CD4-positive, alpha-beta memory T cell (primary cell): ENCODE measurements at regions not wholly inside any gene's neighbourhood (a gene's known extent, or its start where the extent isn't known, plus 50 kb on each side); places are given as distances from the start of the nearest gene placed in this dataset.

Experiments
- CTCF ChIA-PET: fragments of 350-600 bp; sonication (Branson Sonifier 250); formaldehyde crosslinking; loops from one replicate; lab custom pipeline; 2021; ENCODE audit warnings: inconsistent platforms; ENCODE audit not compliant: partially characterized antibody; lab: Charles Lee
- POLR2A ChIA-PET: fragments of 350-600 bp; sonication (Branson Sonifier 250); formaldehyde crosslinking; loops from one replicate; lab custom pipeline; 2021; ENCODE audit not compliant: partially characterized antibody; lab: Charles Lee
- DNase-seq, 5 donors: peaks; one replicate each; pipeline versions ENCODE4 v3.0.0 to v3.0.0-alpha.2; 2020 to 2022; ENCODE audit warnings: mixed read lengths in 1 of 5
- H3K27ac ChIP-seq: one replicate; pipeline ENCODE4 v1.7.0; 2013; ENCODE audit warnings: low read depth, low read length
- H3K27me3 ChIP-seq: 2 replicates; pipeline ENCODE4 v1.7.0; 2013; ENCODE audit warnings: mild to moderate bottlenecking, low read length, moderate library complexity; ENCODE audit not compliant: insufficient read depth
- H3K36me3 ChIP-seq: 2 replicates; pipeline ENCODE4 v1.7.0; 2013; ENCODE audit warnings: mild to moderate bottlenecking, low read length, moderate library complexity; ENCODE audit not compliant: insufficient read depth
- H3K4me1 ChIP-seq: 2 replicates; pipeline ENCODE4 v1.7.0; 2013; ENCODE audit warnings: mild to moderate bottlenecking, low read length, moderate library complexity; ENCODE audit not compliant: insufficient read depth
- H3K4me3 ChIP-seq, 2 donors: one replicate each; pipeline ENCODE4 v1.7.0; 2013; ENCODE audit warnings: low read length in 2 of 2, mild to moderate bottlenecking in 1 of 2
- H3K9me3 ChIP-seq, 2 donors: one replicate each; pipeline ENCODE4 v1.7.0; 2013; ENCODE audit warnings: low read length in 2 of 2, control low read depth in 1 of 2; ENCODE audit not compliant: control insufficient read depth in 1 of 2
- H3K27ac Mint-ChIP-seq, 7 donors: one replicate each; pipeline ENCODE4 v1.8.0; 2020 to 2021; ENCODE audit warnings: mixed read lengths in 7 of 7, mild to moderate bottlenecking in 6 of 7, inconsistent platforms in 3 of 7, moderate library complexity in 3 of 7
- H3K27me3 Mint-ChIP-seq, 2 donors: one replicate each; pipeline ENCODE4 v1.8.0; 2020 to 2021; ENCODE audit warnings: mixed read lengths in 2 of 2
- H3K36me3 Mint-ChIP-seq, 2 donors: one replicate each; pipeline ENCODE4 v1.8.0; 2020 to 2021; ENCODE audit warnings: mixed read lengths in 2 of 2, inconsistent platforms in 1 of 2, mild to moderate bottlenecking in 1 of 2
- H3K4me1 Mint-ChIP-seq, 4 donors: one replicate each; pipeline ENCODE4 v1.8.0; 2020 to 2021; ENCODE audit warnings: mixed read lengths in 4 of 4, mild to moderate bottlenecking in 1 of 4
- H3K4me3 Mint-ChIP-seq, 8 donors: one replicate each; pipeline ENCODE4 v1.8.0; 2020 to 2021; ENCODE audit warnings: mixed read lengths in 8 of 8, mild to moderate bottlenecking in 7 of 8, moderate library complexity in 6 of 8, inconsistent platforms in 3 of 8
- H3K9me3 Mint-ChIP-seq, 8 donors: one replicate each; pipeline ENCODE4 v1.8.0; 2020 to 2021; ENCODE audit warnings: mixed read lengths in 8 of 8, mild to moderate bottlenecking in 5 of 8, inconsistent platforms in 3 of 8, moderate library complexity in 1 of 8
- intact Hi-C: fragments of 100-400 bp; cut with micrococcal nuclease; formaldehyde crosslinking; loops from one replicate; pipeline ENCODE4 v1.15.1; 2023

- no peaks in the 10 kb centered on the region for H3K27me3 ChIP-seq
- ChIA-PET CTCF (no interaction called here), POLR2A (no interaction called here)
- H3K4me1 ChIP-seq, result peaks cover 11% of the 10 kb centered on the region
- H3K4me1 Mint-ChIP-seq, result peaks cover 10 to 15% (median 11%) of the 10 kb centered on the region in 4 donors
- H3K4me3 Mint-ChIP-seq, result no peak overlapping the region
- H3K4me3 ChIP-seq, result no peak overlapping the region
- no peak overlapping the region for H3K27ac ChIP-seq
- no peak for DNase-seq
- H3K9me3 ChIP-seq, result no peaks in the 10 kb centered on the region
- no peak overlapping the region for H3K27ac Mint-ChIP-seq
- H3K27me3 Mint-ChIP-seq, result no peaks in the 10 kb centered on the region
- no peaks in the 10 kb centered on the region for H3K36me3 ChIP-seq
- intact Hi-C loops, result no loop called here
- no peaks in the 10 kb centered on the region for H3K36me3 Mint-ChIP-seq
- no peaks in the 10 kb centered on the region for H3K9me3 Mint-ChIP-seq
These were observed 210.5 kb downstream of the BCAT1 start for GRCh38 chr12:24738441-24738840.

- Mint-ChIP-seq H3K4me1 (no peaks in the 10 kb centered on the region), H3K9me3 (no peaks in the 10 kb centered on the region), H3K27me3 (peaks cover 0 to 2% of the 10 kb centered on the region in 2 donors), H3K36me3 (no peaks in the 10 kb centered on the region), H3K27ac (no peak overlapping the region), H3K4me3 (no peak overlapping the region)
- H3K27ac ChIP-seq, result no peak overlapping the region
- intact Hi-C loops, result no loop called here
- H3K4me3 ChIP-seq, result no peak overlapping the region
- no peaks in the 10 kb centered on the region for H3K27me3 ChIP-seq
- no peaks in the 10 kb centered on the region for H3K4me1 ChIP-seq
- DNase-seq, result no peak
- H3K9me3 ChIP-seq, result no peaks in the 10 kb centered on the region
- POLR2A ChIA-PET, result no interaction called here
- no peaks in the 10 kb centered on the region for H3K36me3 ChIP-seq
- CTCF ChIA-PET, result interaction anchor here (0.9 kb wide), 1 partner anchor 14 kb away, joined by 3 read pairs; no protein-coding TSS in a partner anchor
These were observed 217.3 kb downstream of the BCAT1 start for GRCh38 chr12:24731596-24731995.

- H3K27me3 Mint-ChIP-seq, result peaks cover 0 to 2% of the 10 kb centered on the region in 2 donors
- intact Hi-C loops, result no loop called here
- H3K36me3 ChIP-seq, result no peaks in the 10 kb centered on the region
- H3K27ac ChIP-seq, result no peak overlapping the region
- ChIA-PET POLR2A (no interaction called here), CTCF (no interaction called here)
- no peaks in the 10 kb centered on the region for H3K36me3 Mint-ChIP-seq
- H3K9me3 ChIP-seq, result no peaks in the 10 kb centered on the region
- H3K4me3 ChIP-seq, result no peak overlapping the region
- no peaks in the 10 kb centered on the region for H3K4me1 Mint-ChIP-seq
- H3K4me3 Mint-ChIP-seq, result no peak overlapping the region
- no peaks in the 10 kb centered on the region for H3K27me3 ChIP-seq
- no peaks in the 10 kb centered on the region for H3K4me1 ChIP-seq
- DNase-seq, result no peak
- H3K9me3 Mint-ChIP-seq, result no peaks in the 10 kb centered on the region
- no peak overlapping the region for H3K27ac Mint-ChIP-seq
These were observed 218.4 kb downstream of the BCAT1 start for GRCh38 chr12:24730489-24730896.

GRCh38 chr12:24728826-24729225 lies 220.1 kb downstream of the BCAT1 start:
- intact Hi-C loops, result no loop called here

GRCh38 chr12:24728366-24728765 lies 220.5 kb downstream of the BCAT1 start:
- peaks cover 0 to 2% of the 10 kb centered on the region in 2 donors for H3K27me3 Mint-ChIP-seq
- no peak for DNase-seq
- Histone ChIP-seq H3K9me3 (no peaks in the 10 kb centered on the region), H3K27me3 (no peaks in the 10 kb centered on the region), H3K4me3 (no peak overlapping the region), H3K27ac (no peak overlapping the region), H3K4me1 (no peaks in the 10 kb centered on the region), H3K36me3 (no peaks in the 10 kb centered on the region)
- H3K4me3 Mint-ChIP-seq, result no peak overlapping the region
- intact Hi-C loops, result no loop called here
- no peaks in the 10 kb centered on the region for H3K36me3 Mint-ChIP-seq
- H3K4me1 Mint-ChIP-seq, result no peaks in the 10 kb centered on the region
- no peaks in the 10 kb centered on the region for H3K9me3 Mint-ChIP-seq
- POLR2A ChIA-PET, result no interaction called here
- no peak overlapping the region for H3K27ac Mint-ChIP-seq
- CTCF ChIA-PET, result no interaction called here

More at GRCh38 chr12:24728826-24729225, 220.1 kb downstream of the BCAT1 start:
- H3K36me3 Mint-ChIP-seq, result no peaks in the 10 kb centered on the region
- H3K4me1 ChIP-seq, result no peaks in the 10 kb centered on the region
- no peaks in the 10 kb centered on the region for H3K4me1 Mint-ChIP-seq
- CTCF ChIA-PET, result no interaction called here
- H3K27ac ChIP-seq, result no peak overlapping the region
- H3K9me3 Mint-ChIP-seq, result no peaks in the 10 kb centered on the region
- no peak overlapping the region for H3K4me3 Mint-ChIP-seq
- POLR2A ChIA-PET, result no interaction called here
- peaks cover 0 to 2% of the 10 kb centered on the region in 2 donors for H3K27me3 Mint-ChIP-seq
- H3K36me3 ChIP-seq, result no peaks in the 10 kb centered on the region
- H3K4me3 ChIP-seq, result no peak overlapping the region
- H3K27ac Mint-ChIP-seq, result no peak overlapping the region
- no peaks in the 10 kb centered on the region for H3K9me3 ChIP-seq
- H3K27me3 ChIP-seq, result no peaks in the 10 kb centered on the region
- no peak for DNase-seq

- Mint-ChIP-seq H3K4me1 (no peaks in the 10 kb centered on the region), H3K27ac (no peak overlapping the region), H3K9me3 (peaks cover 0 to 4% (median 0%) of the 10 kb centered on the region in 8 donors), H3K4me3 (no peak overlapping the region), H3K27me3 (peaks cover 0 to under 1% of the 10 kb centered on the region in 2 donors), H3K36me3 (no peaks in the 10 kb centered on the region)
- Histone ChIP-seq H3K36me3 (no peaks in the 10 kb centered on the region), H3K4me1 (no peaks in the 10 kb centered on the region), H3K9me3 (no peaks in the 10 kb centered on the region), H3K4me3 (no peak overlapping the region), H3K27ac (no peak overlapping the region), H3K27me3 (no peaks in the 10 kb centered on the region)
- CTCF ChIA-PET, result no interaction called here
- POLR2A ChIA-PET, result no interaction called here
- DNase-seq, result no peak
- intact Hi-C loops, result no loop called here
These were observed 223.3 kb downstream of the BCAT1 start for GRCh38 chr12:24725616-24726015.

- POLR2A ChIA-PET, result no interaction called here
- no peak for DNase-seq
- CTCF ChIA-PET, result no interaction called here
- Histone ChIP-seq H3K9me3 (no peaks in the 10 kb centered on the region), H3K36me3 (no peaks in the 10 kb centered on the region), H3K27me3 (no peaks in the 10 kb centered on the region), H3K4me1 (no peaks in the 10 kb centered on the region), H3K4me3 (no peak overlapping the region), H3K27ac (no peak overlapping the region)
- H3K4me3 Mint-ChIP-seq, result no peak overlapping the region
- H3K27me3 Mint-ChIP-seq, result no peaks in the 10 kb centered on the region
- H3K9me3 Mint-ChIP-seq, result peaks cover 0 to 4% (median 0%) of the 10 kb centered on the region in 8 donors
- no peaks in the 10 kb centered on the region for H3K36me3 Mint-ChIP-seq
- H3K27ac Mint-ChIP-seq, result no peak overlapping the region
- H3K4me1 Mint-ChIP-seq, result peaks cover 0 to under 1% (median under 1%) of the 10 kb centered on the region in 4 donors
- intact Hi-C loops, result no loop called here
These were observed 224.1 kb downstream of the BCAT1 start for GRCh38 chr12:24724814-24725213.

GRCh38 chr12:24723759-24724158 lies 225.1 kb downstream of the BCAT1 start:
- H3K4me1 Mint-ChIP-seq, result peaks cover 6 to 11% (median 9%) of the 10 kb centered on the region in 4 donors
- no peaks in the 10 kb centered on the region for H3K27me3 Mint-ChIP-seq
- no peak for DNase-seq
- ChIA-PET POLR2A (no interaction called here), CTCF (no interaction called here)
- no peaks in the 10 kb centered on the region for H3K36me3 Mint-ChIP-seq
- no peak overlapping the region for H3K4me3 ChIP-seq
- peaks cover 0 to 4% (median 0%) of the 10 kb centered on the region in 8 donors for H3K9me3 Mint-ChIP-seq
- H3K36me3 ChIP-seq, result no peaks in the 10 kb centered on the region
- intact Hi-C loops, result no loop called here
- H3K4me3 Mint-ChIP-seq, result no peak overlapping the region
- H3K4me1 ChIP-seq, result peaks cover 7% of the 10 kb centered on the region
- no peaks in the 10 kb centered on the region for H3K9me3 ChIP-seq
- no peak overlapping the region for H3K27ac ChIP-seq
- no peaks in the 10 kb centered on the region for H3K27me3 ChIP-seq
- no peak overlapping the region for H3K27ac Mint-ChIP-seq
